SU-DHL-6 (cell line): ENCODE measurements at regions not wholly inside any gene's neighbourhood (a gene's known extent, or its start where the extent isn't known, plus 50 kb on each side); places are given as distances from the start of the nearest gene placed in this dataset.

Experiments used
- CTCF ChIP-seq: fragments of 200-600 bp; sonication (generic); IDR thresholded peaks from one replicate; pipeline ENCODE4 v1.5.1; 2017; ENCODE audit warnings: antibody characterized with exemption, mild to moderate bottlenecking, low read length, moderate library complexity; ENCODE audit not compliant: insufficient read depth, poor library complexity, severe bottlenecking
- EZH2phosphoT487 ChIP-seq: fragments of 200-600 bp; sonication (generic), shearing (Covaris generic); conservative IDR thresholded peaks from 2 replicates; pipeline ENCODE4 v1.6.1; 2018; ENCODE audit warnings: mild to moderate bottlenecking, antibody characterized with exemption, low read length, moderate library complexity, mixed read lengths

- TF ChIP-seq CTCF: no peak
- no peak for TF ChIP-seq EZH2phosphoT487
Observed at GRCh38 chr20:11716239-11716944, 201.3 kb upstream of the BTBD3 start.
